HepG2 (cell line): ENCODE measurements at regions not wholly inside any gene's neighbourhood (a gene's known extent, or its start where the extent isn't known, plus 50 kb on each side); places are given as distances from the start of the nearest gene placed in this dataset.

Experiments
- ATAC-seq: fragments of 200-7000 bp; cut with Tn5 transposase; 3 replicates; pipeline ENCODE4 v1.9.1; 2020; ENCODE audit warnings: mild to moderate bottlenecking, moderate library complexity
- BruUV-seq: library from RNA; stranded (reverse); fragments of 400-500 nt; replicated peaks from 2 replicates; lab custom pipeline; 2021; lab: Mats Ljungman, UMichigan
- CTCF ChIA-PET: fragments of 300-600 bp; formaldehyde crosslinking; extraction: SDS; loops from one replicate; lab custom pipeline; 2021; ENCODE audit warnings: low total read pairs, inconsistent platforms, low intra/inter-chr PET ratio; lab: Yijun Ruan, JAX
- POLR2A ChIA-PET: fragments of 350-600 bp; sonication (Branson Sonifier 250); formaldehyde crosslinking; loops from one replicate; lab custom pipeline; 2020; ENCODE audit warnings: antibody characterized with exemption, inconsistent platforms; lab: Yijun Ruan, JAX
- DNase-seq: peaks from one replicate; pipeline ENCODE4 v3.0.0-alpha.2; 2015; ENCODE audit warnings: low spot score
- FAIRE-seq: peaks from 3 replicates; lab custom pipeline; 2011; peaks lifted over from hg19 to GRCh38; lab: Jason Lieb, UNC
- H2AFZ ChIP-seq: one replicate; pipeline ENCODE4 v1.6.1; 2011; ENCODE audit warnings: low read length, inconsistent platforms
- H3K27ac ChIP-seq: fragments of 300-600 bp; 3 replicates; pipeline ENCODE4 v1.8.0; 2011; ENCODE audit warnings: mixed run types, mild to moderate bottlenecking, mixed read lengths, low read length, inconsistent platforms; ENCODE audit not compliant: insufficient read depth; ENCODE audit errors: extremely low read length
- H3K27me3 ChIP-seq, 2 experiments: fragments of 200-600 bp in 1 of 2; 2 replicates in 1 of 2; 3 replicates in 1 of 2; pipeline versions ENCODE4 v1.6.0 to v1.8.0; 2011; ENCODE audit warnings: low read length in 2 of 2, mild to moderate bottlenecking in 2 of 2, moderate library complexity in 2 of 2, inconsistent platforms in 1 of 2; ENCODE audit not compliant: insufficient read depth in 2 of 2, control insufficient read depth in 1 of 2
- H3K36me3 ChIP-seq, 2 experiments: fragments of 200-600 bp in 1 of 2; replicated peaks in 1 of 2; 2 replicates in 1 of 2; 3 replicates in 1 of 2; pipeline versions ENCODE4 v1.5.1 to v1.8.0; 2011; ENCODE audit warnings: low read length in 2 of 2, inconsistent platforms in 1 of 2; ENCODE audit not compliant: insufficient read depth in 2 of 2, control insufficient read depth in 1 of 2
- H3K4me1 ChIP-seq: 2 replicates; pipeline ENCODE4 v1.5.1; 2012; ENCODE audit warnings: low read length, inconsistent platforms; ENCODE audit not compliant: insufficient read depth
- H3K4me2 ChIP-seq: 2 replicates; pipeline ENCODE4 v1.6.0; 2011; ENCODE audit warnings: low read depth, low read length, inconsistent platforms
- H3K4me3 ChIP-seq, 3 experiments: fragments of 200-600 bp in 1 of 3; sonication (generic), shearing (Covaris generic) in 1 of 3; replicated peaks in 1 of 3; 2 replicates each; pipeline ENCODE4 v1.5.1; 2011 to 2016; ENCODE audit warnings: low read length in 3 of 3, inconsistent platforms in 2 of 3, low read depth in 2 of 3, mild to moderate bottlenecking in 2 of 3, control low read depth in 1 of 3, mixed read lengths in 1 of 3; ENCODE audit not compliant: insufficient read depth in 1 of 3
- H3K79me2 ChIP-seq: one replicate; pipeline ENCODE4 v1.6.1; 2011; ENCODE audit warnings: low read length, inconsistent platforms; ENCODE audit not compliant: insufficient read depth
- H3K9ac ChIP-seq: 2 replicates; pipeline ENCODE4 v1.6.0; 2011; ENCODE audit warnings: mild to moderate bottlenecking, low read depth, low read length, inconsistent platforms; ENCODE audit not compliant: insufficient read depth
- H3K9me3 ChIP-seq: 2 replicates; pipeline ENCODE4 v1.5.1; 2012; ENCODE audit warnings: mild to moderate bottlenecking, low read length
- H4K20me1 ChIP-seq: 2 replicates; pipeline ENCODE4 v1.6.0; 2011; ENCODE audit warnings: inconsistent platforms, mild to moderate bottlenecking, low read length, moderate library complexity; ENCODE audit not compliant: insufficient read depth
- DR1 ChIP-seq: sonication (generic); formaldehyde crosslinking; IDR thresholded peaks from 2 replicates; pipeline ENCODE4 v1.8.0; 2021; ENCODE audit warnings: mild to moderate bottlenecking, missing genetic modification reagents, inconsistent platforms
- GABPA ChIP-seq, 2 experiments: IDR thresholded peaks; 2 replicates each; pipeline ENCODE4 v1.6.1; 2011 to 2016; ENCODE audit warnings: low read depth in 2 of 2, low read length in 1 of 2, missing biosample characterization in 1 of 2, missing genetic modification characterization in 1 of 2
- NFE2 ChIP-seq: sonication (generic); formaldehyde crosslinking; IDR thresholded peaks from 2 replicates; pipeline ENCODE4 v1.4.0; 2020; ENCODE audit warnings: missing genetic modification reagents
- POGZ ChIP-seq: sonication (generic); formaldehyde crosslinking; IDR thresholded peaks from 2 replicates; pipeline ENCODE4 v1.4.0; 2020; ENCODE audit warnings: mild to moderate bottlenecking, missing genetic modification reagents
- TBL1XR1 ChIP-seq: fragments of 150-350 bp; IDR thresholded peaks from 2 replicates; pipeline ENCODE4 v1.6.1; 2014; ENCODE audit warnings: borderline replicate concordance, low read length; ENCODE audit not compliant: partially characterized antibody
- ZNF724P ChIP-seq: sonication (generic); formaldehyde crosslinking; IDR thresholded peaks from 2 replicates; pipeline ENCODE4 v1.8.0; 2022; ENCODE audit warnings: missing genetic modification reagents, borderline replicate concordance
- WGBS: methylation state at CpG from one replicate; pipeline ENCODE4 v1.1.6; 2017; ENCODE audit warnings: low lambda C conversion rate; 5-methylcytosine and 5-hydroxymethylcytosine counted together
- in situ Hi-C: cut with HindIII; loops from 2 replicates; pipeline ENCODE4 v1.10.0; 2017; ENCODE audit warnings: low pct_unique_long_range_greater_than_20kb; ENCODE audit not compliant: extremely low pct_ligation_motif_present
- intact Hi-C: fragments of 100-400 bp; cut with micrococcal nuclease; formaldehyde crosslinking; loops from one replicate; pipeline ENCODE4 v1.10.0; 2022; ENCODE audit not compliant: unreplicated experiment
- TF ChIP-seq, protein P1 (sequence below): sonication (generic); formaldehyde crosslinking; IDR thresholded peaks from 2 replicates; pipeline ENCODE4 v1.5.0; 2020; ENCODE audit warnings: missing genetic modification reagents
- TF ChIP-seq, protein P2 (sequence below): sonication (generic); formaldehyde crosslinking; IDR thresholded peaks from 2 replicates; pipeline ENCODE4 v1.4.0; 2020; ENCODE audit warnings: mild to moderate bottlenecking, missing genetic modification reagents

DNA sequence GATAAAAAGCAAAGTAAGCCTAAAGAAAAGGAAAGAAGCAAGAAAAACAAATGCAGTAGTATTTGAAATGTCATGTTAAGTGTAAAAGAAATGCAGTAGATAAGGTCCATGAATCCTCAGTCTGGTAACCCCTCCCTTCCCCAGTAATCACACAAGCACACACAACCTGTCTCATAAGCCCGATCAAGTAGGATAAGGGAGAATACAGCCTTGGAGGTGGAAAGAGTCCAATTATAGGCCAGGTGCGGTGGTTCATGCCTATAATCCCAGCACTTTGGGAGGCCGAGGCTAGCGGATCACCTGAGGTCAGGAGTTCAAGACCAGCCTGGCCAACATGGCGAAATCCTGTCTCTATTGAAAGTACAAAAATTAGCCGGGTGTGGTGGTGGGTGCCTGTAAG lies 117.9 kb downstream of the GADD45G start:
- H3K9me3 ChIP-seq, result no peaks in the 10 kb centered on the region
- H3K4me2 ChIP-seq, result no peak overlapping the region
- no peak overlapping the region for H2AFZ ChIP-seq
- ChIA-PET CTCF (no interaction called here), POLR2A (no interaction called here)
- WGBS, result 38% methylated on average over 6 of the region's 6 CpGs
- no peak for TF ChIP-seq GABPA (IDR thresholded peaks at IDR 0.05; ENCODE audit: low read depth, low read length)
- TF ChIP-seq GABPA (CRISPR knock-in tag; IDR thresholded peaks at IDR 0.05; ENCODE audit: low read depth), result no peak
- no peak for TF ChIP-seq NFE2 (CRISPR knock-in tag)
- TF ChIP-seq, protein P1, sequence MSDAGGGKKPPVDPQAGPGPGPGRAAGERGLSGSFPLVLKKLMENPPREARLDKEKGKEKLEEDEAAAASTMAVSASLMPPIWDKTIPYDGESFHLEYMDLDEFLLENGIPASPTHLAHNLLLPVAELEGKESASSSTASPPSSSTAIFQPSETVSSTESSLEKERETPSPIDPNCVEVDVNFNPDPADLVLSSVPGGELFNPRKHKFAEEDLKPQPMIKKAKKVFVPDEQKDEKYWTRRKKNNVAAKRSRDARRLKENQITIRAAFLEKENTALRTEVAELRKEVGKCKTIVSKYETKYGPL (CRISPR knock-in tag), result no peak
- TF ChIP-seq, protein P2, sequence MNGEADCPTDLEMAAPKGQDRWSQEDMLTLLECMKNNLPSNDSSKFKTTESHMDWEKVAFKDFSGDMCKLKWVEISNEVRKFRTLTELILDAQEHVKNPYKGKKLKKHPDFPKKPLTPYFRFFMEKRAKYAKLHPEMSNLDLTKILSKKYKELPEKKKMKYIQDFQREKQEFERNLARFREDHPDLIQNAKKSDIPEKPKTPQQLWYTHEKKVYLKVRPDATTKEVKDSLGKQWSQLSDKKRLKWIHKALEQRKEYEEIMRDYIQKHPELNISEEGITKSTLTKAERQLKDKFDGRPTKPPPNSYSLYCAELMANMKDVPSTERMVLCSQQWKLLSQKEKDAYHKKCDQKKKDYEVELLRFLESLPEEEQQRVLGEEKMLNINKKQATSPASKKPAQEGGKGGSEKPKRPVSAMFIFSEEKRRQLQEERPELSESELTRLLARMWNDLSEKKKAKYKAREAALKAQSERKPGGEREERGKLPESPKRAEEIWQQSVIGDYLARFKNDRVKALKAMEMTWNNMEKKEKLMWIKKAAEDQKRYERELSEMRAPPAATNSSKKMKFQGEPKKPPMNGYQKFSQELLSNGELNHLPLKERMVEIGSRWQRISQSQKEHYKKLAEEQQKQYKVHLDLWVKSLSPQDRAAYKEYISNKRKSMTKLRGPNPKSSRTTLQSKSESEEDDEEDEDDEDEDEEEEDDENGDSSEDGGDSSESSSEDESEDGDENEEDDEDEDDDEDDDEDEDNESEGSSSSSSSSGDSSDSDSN, result no peak
- no peak for TF ChIP-seq TBL1XR1
- TF ChIP-seq DR1, result no peak
- TF ChIP-seq POGZ (CRISPR knock-in tag), result no peak
- no peak for TF ChIP-seq ZNF724P (CRISPR knock-in tag)
- TF ChIP-seq, all 625 proteins: peak for 0
- no TSS peak for BruUV-seq
- in situ Hi-C loops, result no loop called here
- Histone ChIP-seq H3K79me2 (no peaks in the 10 kb centered on the region), H3K4me1 (no peaks in the 10 kb centered on the region), H3K4me3 (no peak overlapping the region), H3K36me3 (no peaks in the 10 kb centered on the region), H3K27me3 (0 out of 5 replicates have a peak, but pooled peaks cover 0 to 3% of the 10 kb centered on the region in 2 experiments), H3K27ac (no peak overlapping the region), H4K20me1 (no peaks in the 10 kb centered on the region), H3K9ac (no peak overlapping the region)
- intact Hi-C loops, result no loop called here
- FAIRE-seq, result no peak
- ATAC-seq, result no peak
- DNase-seq, result no peak
